ENCODE measurements at regions not wholly inside any gene's neighbourhood (a gene's known extent, or its start where the extent isn't known, plus 50 kb on each side); places are given as distances from the start of the nearest gene placed in this dataset.

- H3K36me3 ChIP-seq (ENCODE audit: control insufficient read depth, insufficient read depth, low read length): no peaks in the 10 kb centered on the region
- in situ Hi-C loops (cut with MboI): no loop called here
- no peak overlapping the region for H3K9ac ChIP-seq (ENCODE audit: insufficient read depth in 1 of 2, low read depth in 2 of 2, low read length in 2 of 2)
- no peaks in the 10 kb centered on the region for H3K9me1 ChIP-seq (ENCODE audit: control insufficient read depth, insufficient read depth, low read length)
- FAIRE-seq (no peak), ATAC-seq (no peak), DNase-seq (ENCODE audit: extremely low read depth in 1 of 4, low spot score in 3 of 4) (no peak)
- no peaks in the 10 kb centered on the region for H3K4me1 ChIP-seq (replicated peaks in 1 of 2; ENCODE audit: control insufficient read depth in 2 of 2, insufficient read depth in 2 of 2, low read length in 2 of 2)
- no peak overlapping the region for H3K4me3 ChIP-seq
- H3K79me2 ChIP-seq (ENCODE audit: control insufficient read depth, insufficient read depth, low read length): no peaks in the 10 kb centered on the region
- intact Hi-C loops (cut with micrococcal nuclease): no loop called here
- H2AFZ ChIP-seq (ENCODE audit: low read depth, low read length): no peak overlapping the region
- TF ChIP-seq RCOR1 (IDR thresholded peaks at IDR 0.05; ENCODE audit: borderline replicate concordance in 1 of 2, low read depth in 2 of 2, low read length in 2 of 2): no peak
- TF ChIP-seq U2AF2 (optimal IDR thresholded peaks at IDR 0.05; ENCODE audit: low read depth, low read length): no peak
- TF ChIP-seq ZNF184 (CRISPR knock-in tag; IDR thresholded peaks at IDR 0.05): no peak
- TF ChIP-seq MAFF (IDR thresholded peaks at IDR 0.05; ENCODE audit: low read length): no peak
- TF ChIP-seq BRD9 (IDR thresholded peaks at IDR 0.05; ENCODE audit: low read depth, partially characterized antibody): no peak
- TF ChIP-seq TBL1XR1 (IDR thresholded peaks at IDR 0.05; ENCODE audit: low read length in 2 of 2): no peak
- TF ChIP-seq TARDBP (IDR thresholded peaks at IDR 0.05): no peak
- CTCF ChIA-PET (ENCODE audit: low intra/inter-chr PET ratio): no interaction called here
- no peaks in the 10 kb centered on the region for H4K20me1 ChIP-seq (replicated peaks; ENCODE audit: control insufficient read depth, insufficient read depth, low read length)
- H3K4me2 ChIP-seq (ENCODE audit: insufficient read depth, low read length): no peak overlapping the region
- no peaks in the 10 kb centered on the region for H3K9me3 ChIP-seq (replicated peaks; ENCODE audit: control insufficient read depth, insufficient read depth, low read depth, low read length)
- POLR2A ChIA-PET: interaction anchor here (0.6 kb wide), 1 partner anchor 212 kb away, joined by 3 read pairs; no protein-coding TSS in a partner anchor
- 0% methylated on average over 5 of the region's 5 CpGs for WGBS (ENCODE audit: insufficient coverage, low coverage, missing lambda C conversion rate)
- no peak overlapping the region for H3K27ac ChIP-seq (ENCODE audit: extremely low read depth, low read depth, low read length)
- BruUV-seq (replicated peaks): no TSS peak
- H3K27me3 ChIP-seq (ENCODE audit: control insufficient read depth in 2 of 2, insufficient read depth in 2 of 2, low read length in 2 of 2): no peaks in the 10 kb centered on the region; a peak in 1 of 5 replicates
Observed at GRCh38 chr10:120368927-120369326, 88.1 kb upstream of the PLPP4 start.

DNA sequence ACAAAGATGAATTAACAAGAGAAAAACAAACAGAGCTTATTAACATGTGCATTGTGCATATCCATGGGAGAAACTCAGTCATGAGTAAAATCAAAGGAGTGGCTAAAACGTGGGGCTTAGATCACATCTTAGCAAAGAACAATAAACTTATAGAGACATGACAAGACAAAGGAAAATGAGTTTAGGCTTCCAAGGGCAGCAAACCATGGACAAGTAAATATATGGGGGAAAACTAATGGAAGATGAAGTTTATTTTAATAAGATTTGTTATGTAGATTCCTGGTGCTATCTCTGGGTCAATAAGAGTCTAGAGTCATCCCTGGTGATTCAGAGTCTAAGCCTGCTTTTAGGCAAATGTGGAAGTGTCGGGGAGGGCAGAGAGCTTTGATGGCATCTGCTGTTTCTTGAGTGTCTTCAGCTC, 87.2 kb upstream of the PLPP4 start:
- H3K36me3 ChIP-seq (ENCODE audit: control insufficient read depth, insufficient read depth, low read length): no peaks in the 10 kb centered on the region
- POLR2A ChIA-PET: no interaction called here
- no peak overlapping the region for H3K4me2 ChIP-seq (ENCODE audit: insufficient read depth, low read length)
- H3K4me1 ChIP-seq (replicated peaks in 1 of 2; ENCODE audit: control insufficient read depth in 2 of 2, insufficient read depth in 2 of 2, low read length in 2 of 2): no peaks in the 10 kb centered on the region
- no peaks in the 10 kb centered on the region for H3K9me1 ChIP-seq (ENCODE audit: control insufficient read depth, insufficient read depth, low read length)
- no peak for DNase-seq (ENCODE audit: extremely low read depth in 1 of 4, low spot score in 3 of 4)
- no peaks in the 10 kb centered on the region for H4K20me1 ChIP-seq (replicated peaks; ENCODE audit: control insufficient read depth, insufficient read depth, low read length)
- ATAC-seq: no peak
- CTCF ChIA-PET (ENCODE audit: low intra/inter-chr PET ratio): no interaction called here
- intact Hi-C loops (cut with micrococcal nuclease): no loop called here
- H3K27me3 ChIP-seq (ENCODE audit: control insufficient read depth in 2 of 2, insufficient read depth in 2 of 2, low read length in 2 of 2): no peaks in the 10 kb centered on the region; a peak in 1 of 5 replicates
- FAIRE-seq: no peak
- WGBS (ENCODE audit: insufficient coverage, low coverage, missing lambda C conversion rate): 0% methylated on average over 2 of the region's 2 CpGs
- in situ Hi-C loops (cut with MboI): no loop called here
- no peak overlapping the region for H3K27ac ChIP-seq (ENCODE audit: extremely low read depth, low read depth, low read length)
- H3K4me3 ChIP-seq: no peak overlapping the region
- H3K79me2 ChIP-seq (ENCODE audit: control insufficient read depth, insufficient read depth, low read length): no peaks in the 10 kb centered on the region
- BruUV-seq (replicated peaks): no TSS peak
- H2AFZ ChIP-seq (ENCODE audit: low read depth, low read length): no peak overlapping the region
- H3K9ac ChIP-seq (ENCODE audit: insufficient read depth in 1 of 2, low read depth in 2 of 2, low read length in 2 of 2): no peak overlapping the region
- no peaks in the 10 kb centered on the region for H3K9me3 ChIP-seq (replicated peaks; ENCODE audit: control insufficient read depth, insufficient read depth, low read depth, low read length)
- TF ChIP-seq L3MBTL2 (IDR thresholded peaks at IDR 0.05) (no peak), ZNF224 (CRISPR knock-in tag; IDR thresholded peaks at IDR 0.05) (no peak), PHF8 (IDR thresholded peaks at IDR 0.05; ENCODE audit: borderline replicate concordance, low read length) (no peak), WHSC1 (IDR thresholded peaks at IDR 0.05; ENCODE audit: low read length) (no peak), POLR2G (IDR thresholded peaks at IDR 0.05; ENCODE audit: low read depth, low read length) (no peak), BRF1 (IDR thresholded peaks at IDR 0.05; ENCODE audit: borderline replicate concordance, extremely low read depth, insufficient read length) (no peak), KHSRP (IDR thresholded peaks at IDR 0.05) (no peak), TAF15 (IDR thresholded peaks at IDR 0.05; ENCODE audit: low read depth, low read length) (no peak)
